HG02981 (cell line): ENCODE measurements at regions not wholly inside any gene's neighbourhood (a gene's known extent, or its start where the extent isn't known, plus 50 kb on each side); places are given as distances from the start of the nearest gene placed in this dataset.

Experiments
- ATAC-seq: cut with Tn5 transposase; IDR thresholded peaks from one replicate; pipeline ENCODE4 v1.9.1; 2021; ENCODE audit warnings: mild to moderate bottlenecking, moderate library complexity; ENCODE audit not compliant: unreplicated experiment

DNA sequence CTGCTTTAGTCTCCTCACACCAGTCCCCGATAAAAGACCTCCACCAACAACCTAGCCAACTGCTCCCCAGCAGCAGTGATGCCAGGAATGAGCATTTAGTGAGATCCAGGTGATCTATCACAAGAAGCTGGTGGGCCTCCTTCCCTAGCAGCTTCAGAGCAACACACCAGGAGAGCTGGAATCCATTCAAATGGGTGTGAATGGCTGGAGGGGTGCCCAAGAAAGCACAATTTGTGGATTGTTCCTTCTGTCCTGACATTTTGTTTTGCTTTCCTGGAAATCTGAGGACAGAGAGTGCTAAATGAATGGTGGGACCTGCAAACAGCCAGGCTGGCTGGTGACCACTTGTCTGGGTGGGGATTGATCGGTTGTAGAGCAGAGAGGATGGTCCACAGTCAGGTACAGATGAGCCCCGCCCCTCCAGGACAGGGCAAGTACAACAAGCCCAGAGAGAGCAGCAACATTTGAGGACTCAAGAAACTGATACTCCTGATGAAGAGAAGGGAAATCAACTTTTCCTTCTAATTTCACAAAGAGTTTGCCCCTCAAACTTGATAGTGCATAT lies 316.8 kb downstream of the VPS13C start:
- no peak for ATAC-seq

DNA sequence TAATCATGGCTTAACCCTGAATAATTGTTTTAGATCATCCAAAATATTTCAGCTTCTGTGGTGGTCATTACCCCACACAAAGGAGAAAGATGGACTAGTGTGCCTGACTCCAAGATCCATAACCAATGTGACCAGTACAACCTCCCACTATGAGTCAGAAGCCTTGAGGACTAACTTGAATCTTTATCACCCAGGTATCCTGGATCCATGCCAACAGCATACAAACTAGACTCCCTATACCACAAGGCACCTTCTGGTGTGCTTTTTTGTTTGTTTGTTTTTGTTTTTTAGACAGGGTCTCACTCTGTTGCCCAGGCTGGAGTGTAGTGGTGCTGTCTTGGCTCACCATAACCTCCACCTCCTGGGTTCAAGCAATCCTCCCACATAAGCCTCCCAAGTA lies 317.7 kb downstream of the VPS13C start:
- ATAC-seq, result no peak

- ATAC-seq, result no peak
Observed at GRCh38 chr15:61736790-61737189, 323.5 kb downstream of the VPS13C start.

GRCh38 chr15:61731099-61731498 lies 329.1 kb downstream of the VPS13C start:
- ATAC-seq, result no peak

GRCh38 chr15:61729646-61730045 lies 330.6 kb downstream of the VPS13C start:
- no peak for ATAC-seq

DNA sequence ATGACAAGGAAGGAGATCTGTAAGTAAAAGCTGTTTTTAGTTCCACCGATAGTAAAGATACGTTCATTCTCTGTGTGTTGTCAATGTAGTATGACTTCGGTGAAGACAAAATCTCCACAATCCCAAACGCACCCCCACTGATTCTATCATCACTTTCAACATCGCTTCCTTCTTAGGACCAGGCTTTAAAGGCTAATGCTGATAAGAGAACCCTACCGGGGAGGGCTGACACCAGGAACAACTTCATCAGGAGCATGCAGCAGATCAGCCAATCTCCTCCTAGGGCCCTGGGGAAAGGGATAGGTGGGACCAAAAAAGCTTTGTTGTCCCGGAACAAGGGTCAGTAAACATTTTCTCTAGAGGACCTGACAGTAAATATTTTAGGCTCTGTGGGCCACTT lies 334.1 kb downstream of the VPS13C start:
- ATAC-seq, result no peak

GRCh38 chr15:61725251-61725650 lies 335.0 kb downstream of the VPS13C start:
- ATAC-seq, result no peak

GRCh38 chr15:61724251-61724939 lies 335.9 kb downstream of the VPS13C start:
- no peak for ATAC-seq

GRCh38 chr15:61721418-61721817 lies 338.8 kb downstream of the VPS13C start:
- no peak for ATAC-seq

DNA sequence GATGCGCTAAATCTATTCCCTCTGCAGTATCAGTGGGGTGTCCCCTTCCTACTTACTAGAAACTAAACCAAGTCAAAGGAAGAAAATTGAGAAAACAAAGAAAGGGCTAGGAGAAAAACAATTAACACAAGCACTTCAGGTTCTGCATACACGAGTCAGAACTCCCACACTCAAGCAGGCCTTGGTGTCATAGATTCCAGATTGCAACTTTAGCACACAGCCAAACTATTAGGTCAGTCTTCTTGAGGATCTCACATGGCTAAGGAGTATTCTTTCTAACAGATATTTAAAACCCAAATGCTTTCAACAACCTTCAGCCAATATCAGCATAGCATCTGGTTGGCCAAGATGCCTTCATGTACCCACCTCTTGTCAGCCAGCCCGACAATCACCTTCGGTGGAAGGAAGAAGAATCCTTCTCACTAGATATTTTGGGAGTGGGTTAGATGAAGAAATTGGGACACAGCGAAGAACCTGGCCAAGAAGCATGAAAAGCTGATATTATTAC lies 340.0 kb downstream of the VPS13C start:
- no peak for ATAC-seq

DNA sequence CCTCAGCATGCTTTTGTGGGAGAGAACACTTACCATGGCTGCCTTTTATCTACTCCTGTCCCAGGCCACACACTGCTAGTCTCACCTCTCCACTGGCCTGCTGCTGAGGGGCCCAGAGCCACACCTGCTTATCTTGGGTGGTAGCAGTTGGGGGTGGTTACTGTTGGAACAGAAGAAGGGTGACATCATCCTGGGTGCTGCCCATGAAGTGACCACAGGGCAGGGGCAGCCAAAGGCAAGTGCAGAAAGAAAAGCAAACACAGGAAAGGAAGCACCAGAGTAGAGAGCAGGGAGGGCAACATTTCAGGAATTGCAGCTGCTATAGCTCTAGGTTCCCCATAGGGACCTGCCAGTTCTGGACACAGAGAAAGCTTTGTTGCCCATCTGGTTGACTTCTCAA lies 345.2 kb downstream of the VPS13C start:
- ATAC-seq, result no peak

DNA sequence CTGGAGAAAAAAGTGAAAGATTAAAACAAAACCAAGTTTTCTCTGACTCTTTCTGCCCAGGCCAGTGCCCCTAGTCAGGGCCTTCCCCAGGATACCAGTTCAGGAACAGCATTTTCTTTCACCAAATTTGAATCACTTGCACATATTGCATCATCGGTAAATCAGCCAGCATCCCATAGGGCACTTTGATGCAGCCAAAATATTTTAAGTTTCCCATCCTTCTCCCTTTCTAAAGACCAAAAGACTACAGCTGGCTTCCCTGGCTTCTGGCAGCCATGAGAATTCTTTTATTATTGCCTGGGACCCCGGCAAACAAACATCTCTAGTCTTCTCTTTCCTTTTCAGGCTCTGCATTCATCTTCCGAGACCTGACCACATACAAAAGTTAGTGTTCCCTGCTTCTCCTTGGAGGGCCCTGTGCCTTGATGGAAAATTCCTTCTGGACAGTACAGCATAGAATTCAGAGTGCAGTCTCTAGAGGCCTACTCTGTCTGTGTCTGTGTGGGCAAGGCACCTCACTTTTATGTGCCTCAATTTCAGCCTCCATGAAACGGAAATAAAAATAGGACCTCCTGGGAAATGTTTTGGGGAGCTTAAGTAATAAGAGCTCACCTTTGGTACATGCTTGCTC lies 348.0 kb downstream of the VPS13C start:
- no peak for ATAC-seq

GRCh38 chr15:61702224-61703020 lies 357.8 kb downstream of the VPS13C start:
- no peak for ATAC-seq

DNA sequence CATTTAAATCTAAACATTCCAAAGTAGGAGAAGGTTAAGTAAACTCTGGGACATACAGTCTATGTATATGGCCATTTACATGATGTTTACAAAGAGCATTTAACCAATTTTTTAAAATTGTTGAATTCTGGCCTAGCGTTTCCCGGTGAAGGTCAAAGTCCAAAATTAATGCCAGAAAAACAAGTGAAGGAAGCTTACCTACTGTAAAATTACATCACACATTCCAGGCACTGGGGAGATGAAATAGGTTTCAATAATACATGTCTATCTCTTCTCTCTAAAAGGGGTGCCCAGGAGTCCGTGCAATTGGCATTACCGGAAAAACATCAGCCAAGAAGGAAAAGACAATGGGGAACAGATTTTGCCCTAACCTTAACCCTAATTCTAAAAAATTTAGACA lies 358.8 kb downstream of the VPS13C start:
- no peak for ATAC-seq

DNA sequence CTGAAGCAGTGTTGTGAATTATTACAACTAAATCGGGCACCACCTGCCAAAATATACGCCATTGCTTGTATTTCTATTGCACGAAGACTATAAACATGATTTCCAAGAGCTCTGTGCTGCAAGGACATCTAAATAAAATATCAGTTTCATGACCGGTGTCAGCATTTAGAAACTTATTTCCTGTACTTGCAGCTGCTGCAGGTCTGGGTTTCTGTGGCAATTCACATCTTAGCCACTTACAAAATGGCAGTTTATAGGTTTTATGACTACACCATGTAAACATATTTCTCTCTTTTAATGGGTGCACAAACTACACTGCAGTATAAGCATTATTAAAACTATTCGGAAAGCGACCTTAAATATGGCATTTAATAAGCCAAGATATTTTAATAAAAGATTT lies 359.4 kb downstream of the VPS13C start:
- ATAC-seq, result no peak

- ATAC-seq, result no peak
Observed at GRCh38 chr15:61697796-61698195, 362.5 kb downstream of the VPS13C start.

GRCh38 chr15:61689067-61689466 lies 371.2 kb downstream of the VPS13C start:
- no peak for ATAC-seq

GRCh38 chr15:61687651-61688050 lies 372.6 kb downstream of the VPS13C start:
- no peak for ATAC-seq

- no peak for ATAC-seq
Observed at GRCh38 chr15:61687124-61687523, 373.1 kb downstream of the VPS13C start.

GRCh38 chr15:61685971-61686370 lies 374.3 kb downstream of the VPS13C start:
- ATAC-seq, result no peak

GRCh38 chr15:61685534-61685933 lies 374.7 kb downstream of the VPS13C start:
- no peak for ATAC-seq
